Adipocyte (in vitro differentiated cells): ENCODE measurements at regions not wholly inside any gene's neighbourhood (a gene's known extent, or its start where the extent isn't known, plus 50 kb on each side); places are given as distances from the start of the nearest gene placed in this dataset.

ENCODE experiments used
- DNase-seq: peaks from one replicate; pipeline ENCODE4 v3.0.0-alpha.2; 2015; ENCODE audit warnings: low read depth
- H3K27me3 ChIP-seq: replicated peaks from 2 replicates; pipeline ENCODE4 v1.7.0; 2013; ENCODE audit warnings: mild to moderate bottlenecking, low read length, moderate library complexity; ENCODE audit not compliant: control insufficient read depth, insufficient read depth
- H3K36me3 ChIP-seq: 2 replicates; pipeline ENCODE4 v1.7.0; 2013; ENCODE audit warnings: low read length, mild to moderate bottlenecking, moderate library complexity; ENCODE audit not compliant: control insufficient read depth, insufficient read depth, severe bottlenecking
- H3K4me1 ChIP-seq: 2 replicates; pipeline ENCODE4 v1.7.0; 2013; ENCODE audit warnings: mild to moderate bottlenecking, low read length, moderate library complexity; ENCODE audit not compliant: control insufficient read depth, insufficient read depth
- H3K4me3 ChIP-seq: 2 replicates; pipeline ENCODE4 v1.7.0; 2013; ENCODE audit warnings: mild to moderate bottlenecking, low read length, moderate library complexity
- H3K9ac ChIP-seq: 2 replicates; pipeline ENCODE4 v1.7.0; 2013; ENCODE audit warnings: mild to moderate bottlenecking, low read length, moderate library complexity
- H3K9me3 ChIP-seq: 2 replicates; pipeline ENCODE4 v1.7.0; 2013; ENCODE audit warnings: mild to moderate bottlenecking, low read length, moderate library complexity; ENCODE audit not compliant: control insufficient read depth

DNA sequence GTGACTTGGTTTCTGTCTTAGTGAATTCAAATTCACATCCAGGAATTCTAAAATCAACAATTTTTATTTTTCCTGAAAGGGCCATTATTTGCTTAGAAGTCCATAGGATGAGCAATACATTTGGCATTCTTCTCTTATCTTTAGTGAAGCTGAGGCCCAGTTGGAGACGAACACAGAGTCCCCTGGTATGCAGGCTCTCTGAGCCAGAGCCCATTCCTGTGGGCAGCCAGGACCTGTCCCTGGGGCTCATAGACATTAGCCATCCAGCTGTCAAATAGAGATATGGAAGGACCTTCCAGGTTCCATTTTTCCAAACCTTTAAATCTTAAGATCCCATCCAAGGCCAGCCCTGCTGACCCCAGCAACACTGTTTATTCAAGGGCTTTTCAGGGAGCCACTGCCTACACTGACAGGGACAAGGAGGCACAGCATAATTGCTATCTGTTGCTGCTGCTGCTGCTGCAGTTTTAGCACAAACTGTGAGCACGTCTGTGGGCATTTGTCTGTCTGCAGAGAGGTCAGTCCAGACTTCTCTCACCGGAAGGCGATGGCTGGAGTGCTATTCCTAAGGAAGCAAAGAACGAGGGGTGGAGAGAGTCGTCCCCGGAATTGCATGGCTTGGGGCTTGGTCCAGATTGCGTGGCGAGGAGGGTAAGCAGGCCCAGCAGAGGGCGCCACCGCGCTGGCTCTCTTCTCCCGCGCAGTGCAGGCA lies 639.0 kb downstream of the CCDC171 start:
- Histone ChIP-seq H3K27me3 (no peaks in the 10 kb centered on the region), H3K9me3 (peaks cover 10% of the 10 kb centered on the region), H3K4me1 (peaks cover 34% of the 10 kb centered on the region), H3K9ac (peak overlapping the region; percentile 77), H3K36me3 (no peaks in the 10 kb centered on the region), H3K4me3 (peak overlapping the region; percentile 50)
- peak; percentile 91 for DNase-seq

DNA sequence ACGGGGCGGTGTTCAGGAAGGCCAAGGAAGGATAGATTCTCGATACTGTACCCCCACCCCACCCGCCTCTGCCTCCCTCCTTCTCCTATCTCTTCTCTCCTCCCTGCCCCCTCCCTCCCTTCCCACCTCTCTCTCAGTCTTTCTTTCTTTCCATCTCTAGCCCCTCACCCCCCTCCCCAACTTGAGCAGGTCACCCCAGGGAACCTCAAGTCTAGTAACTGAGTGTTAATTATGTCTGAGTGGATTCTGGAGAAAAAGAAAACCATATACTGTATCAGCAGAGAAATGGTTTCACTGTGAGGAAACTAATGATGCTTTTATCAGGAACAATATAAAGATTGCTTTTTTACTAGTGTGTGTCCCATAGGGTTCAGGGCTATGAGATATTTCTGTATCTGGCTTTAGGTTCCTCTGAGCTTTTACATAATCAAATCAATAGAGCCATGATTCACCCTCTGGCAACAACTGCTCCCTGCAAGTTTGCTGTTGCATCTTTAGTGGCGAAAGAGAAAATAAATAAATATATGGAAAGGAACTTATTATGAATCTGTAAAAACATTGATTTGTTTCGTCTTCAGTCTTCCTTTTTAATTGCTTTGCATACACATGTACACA lies 639.7 kb downstream of the CCDC171 start:
- peaks cover 34% of the 10 kb centered on the region for H3K4me1 ChIP-seq
- H3K27me3 ChIP-seq: no peaks in the 10 kb centered on the region
- DNase-seq: peak; percentile 59
- peak overlapping the region; percentile 33 for H3K4me3 ChIP-seq
- peak overlapping the region; percentile 77 for H3K9ac ChIP-seq
- no peaks in the 10 kb centered on the region for H3K36me3 ChIP-seq
- peaks cover 10% of the 10 kb centered on the region for H3K9me3 ChIP-seq

DNA sequence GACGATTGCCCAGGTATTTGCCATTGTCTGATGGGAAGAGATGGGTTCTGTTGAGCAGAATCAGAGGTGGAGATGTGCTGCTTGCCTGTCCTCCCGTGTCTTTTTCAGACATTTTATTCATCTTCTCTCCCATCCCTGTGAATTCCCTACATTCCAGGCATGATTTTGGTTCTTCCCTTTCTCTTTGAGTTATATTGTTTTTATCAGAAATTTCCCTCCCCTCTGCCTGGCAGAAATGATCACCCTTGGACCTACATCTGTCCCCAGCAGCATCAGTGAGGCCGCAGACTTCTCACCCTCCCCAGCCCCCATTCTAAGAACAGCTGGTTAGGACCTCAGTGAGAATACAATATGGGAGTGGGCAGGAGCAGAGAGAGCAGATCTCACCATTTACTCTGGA lies 640.2 kb downstream of the CCDC171 start:
- H3K4me3 ChIP-seq: no peak overlapping the region
- peak overlapping the region; percentile 77 for H3K9ac ChIP-seq
- no peaks in the 10 kb centered on the region for H3K27me3 ChIP-seq
- H3K9me3 ChIP-seq: peaks cover 10% of the 10 kb centered on the region
- H3K36me3 ChIP-seq: no peaks in the 10 kb centered on the region
- peak; percentile 8 for DNase-seq
- H3K4me1 ChIP-seq: peaks cover 34% of the 10 kb centered on the region

DNA sequence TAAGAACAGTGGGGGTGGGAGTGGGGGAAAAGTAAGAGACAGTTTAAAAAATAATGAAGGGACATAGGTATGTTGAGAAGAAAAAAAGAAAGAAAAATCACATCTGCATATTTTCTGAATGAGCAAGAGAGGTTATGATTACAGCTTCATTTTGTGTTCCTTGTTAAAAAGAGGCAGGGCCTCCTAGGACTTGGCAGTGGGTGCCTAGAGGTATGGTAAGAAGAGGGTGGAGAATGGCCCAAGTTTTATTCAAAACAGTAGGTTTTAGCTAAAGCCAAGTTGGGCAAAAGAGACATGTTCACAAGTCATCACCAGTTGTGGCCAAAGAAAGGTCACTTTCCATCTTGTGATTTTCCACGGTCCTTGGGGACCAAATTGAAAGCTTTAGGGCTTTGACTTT lies 643.4 kb downstream of the CCDC171 start:
- H3K27me3 ChIP-seq: no peaks in the 10 kb centered on the region
- H3K4me1 ChIP-seq: peaks cover 31% of the 10 kb centered on the region
- no peaks in the 10 kb centered on the region for H3K36me3 ChIP-seq
- no peaks in the 10 kb centered on the region for H3K9me3 ChIP-seq
- no peak overlapping the region for H3K4me3 ChIP-seq
- H3K9ac ChIP-seq: no peak overlapping the region
- DNase-seq: peak; percentile 16

DNA sequence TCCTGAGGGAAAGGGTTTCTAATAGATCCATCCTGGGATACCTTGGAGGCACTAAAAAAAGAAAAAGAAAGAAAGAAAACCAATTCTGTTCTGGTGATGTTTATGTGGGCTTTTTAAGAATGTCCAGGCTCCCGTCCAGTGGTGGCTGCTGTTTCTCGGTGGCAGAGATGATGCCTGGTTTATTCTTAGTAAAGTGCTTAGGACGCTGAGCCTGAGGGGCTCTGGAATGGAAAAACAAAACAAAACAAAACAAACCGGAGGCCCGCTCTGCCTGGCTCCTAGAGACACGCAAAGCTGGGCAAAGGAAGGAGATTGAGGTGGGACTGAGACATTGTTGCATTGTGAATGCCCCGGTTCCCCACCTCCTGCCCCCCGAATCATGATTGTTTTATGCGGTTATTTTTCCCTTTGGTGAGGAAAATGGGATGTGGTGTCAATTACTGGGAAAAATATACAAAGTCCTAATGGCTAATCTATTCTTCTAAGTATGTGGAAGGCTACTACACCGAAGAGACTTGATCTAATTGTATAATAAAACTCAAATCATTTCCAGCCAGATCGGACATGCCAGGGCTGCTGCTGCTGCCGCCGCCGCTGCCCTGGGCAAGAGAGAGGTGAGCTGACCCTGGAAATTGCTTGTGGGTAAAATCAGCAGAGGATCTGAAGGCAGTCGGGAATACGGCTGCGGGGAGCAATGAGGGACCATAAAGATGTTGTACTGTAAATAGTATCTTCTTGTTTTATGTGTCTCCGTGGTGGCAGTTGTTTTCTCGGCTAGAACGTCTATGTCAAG lies 644.9 kb downstream of the CCDC171 start:
- Histone ChIP-seq H3K9ac (no peak overlapping the region), H3K36me3 (no peaks in the 10 kb centered on the region), H3K9me3 (no peaks in the 10 kb centered on the region), H3K4me3 (no peak overlapping the region), H3K4me1 (peaks cover 27% of the 10 kb centered on the region), H3K27me3 (no peaks in the 10 kb centered on the region)
- DNase-seq: peak; percentile 81

DNA sequence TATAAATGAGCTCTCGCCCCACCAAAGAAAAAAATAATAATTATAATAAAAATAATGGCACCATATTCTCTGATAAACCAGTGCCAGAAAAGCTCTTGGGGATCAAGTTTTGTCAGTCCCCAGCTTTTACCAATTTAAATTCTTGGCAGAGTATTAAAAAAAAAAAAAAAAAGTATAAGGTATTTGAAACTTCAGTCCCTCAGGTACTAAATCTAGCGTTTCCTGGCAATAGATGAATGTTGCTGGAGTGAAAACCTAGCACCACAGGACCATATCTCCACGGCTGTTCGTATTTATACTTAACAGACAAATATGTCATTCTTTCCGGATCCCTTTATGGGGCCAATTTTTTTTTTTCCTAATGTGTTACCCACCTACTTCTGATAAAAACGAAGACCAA lies 646.2 kb downstream of the CCDC171 start:
- Histone ChIP-seq H3K9me3 (no peaks in the 10 kb centered on the region), H3K4me1 (peaks cover 34% of the 10 kb centered on the region), H3K27me3 (no peaks in the 10 kb centered on the region), H3K36me3 (no peaks in the 10 kb centered on the region), H3K9ac (no peak overlapping the region), H3K4me3 (no peak overlapping the region)
- no peak for DNase-seq

DNA sequence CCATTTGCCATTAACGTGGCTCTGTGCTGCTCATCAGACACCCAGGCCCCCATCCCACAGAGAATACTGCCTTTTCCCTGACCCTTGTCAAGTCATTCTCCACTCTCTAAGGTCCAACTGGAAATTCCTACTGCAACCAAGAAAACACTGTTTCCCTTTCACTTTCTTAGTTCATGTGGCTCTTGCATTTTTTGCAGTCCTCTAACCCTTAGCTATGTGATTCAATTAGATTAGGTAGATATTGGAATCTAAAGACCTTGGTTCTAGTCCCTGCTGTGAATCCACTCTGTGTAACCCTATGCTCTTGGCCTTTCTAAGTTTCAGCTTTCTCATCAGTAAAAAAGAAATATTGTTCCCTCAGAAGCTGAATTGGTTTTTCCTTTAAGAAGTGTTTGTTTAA lies 649.4 kb downstream of the CCDC171 start:
- H3K4me1 ChIP-seq: peaks cover 33% of the 10 kb centered on the region
- no peaks in the 10 kb centered on the region for H3K27me3 ChIP-seq
- H3K9ac ChIP-seq: no peak overlapping the region
- H3K9me3 ChIP-seq: no peaks in the 10 kb centered on the region
- DNase-seq: peak; percentile 45
- H3K36me3 ChIP-seq: no peaks in the 10 kb centered on the region
- no peak overlapping the region for H3K4me3 ChIP-seq

DNA sequence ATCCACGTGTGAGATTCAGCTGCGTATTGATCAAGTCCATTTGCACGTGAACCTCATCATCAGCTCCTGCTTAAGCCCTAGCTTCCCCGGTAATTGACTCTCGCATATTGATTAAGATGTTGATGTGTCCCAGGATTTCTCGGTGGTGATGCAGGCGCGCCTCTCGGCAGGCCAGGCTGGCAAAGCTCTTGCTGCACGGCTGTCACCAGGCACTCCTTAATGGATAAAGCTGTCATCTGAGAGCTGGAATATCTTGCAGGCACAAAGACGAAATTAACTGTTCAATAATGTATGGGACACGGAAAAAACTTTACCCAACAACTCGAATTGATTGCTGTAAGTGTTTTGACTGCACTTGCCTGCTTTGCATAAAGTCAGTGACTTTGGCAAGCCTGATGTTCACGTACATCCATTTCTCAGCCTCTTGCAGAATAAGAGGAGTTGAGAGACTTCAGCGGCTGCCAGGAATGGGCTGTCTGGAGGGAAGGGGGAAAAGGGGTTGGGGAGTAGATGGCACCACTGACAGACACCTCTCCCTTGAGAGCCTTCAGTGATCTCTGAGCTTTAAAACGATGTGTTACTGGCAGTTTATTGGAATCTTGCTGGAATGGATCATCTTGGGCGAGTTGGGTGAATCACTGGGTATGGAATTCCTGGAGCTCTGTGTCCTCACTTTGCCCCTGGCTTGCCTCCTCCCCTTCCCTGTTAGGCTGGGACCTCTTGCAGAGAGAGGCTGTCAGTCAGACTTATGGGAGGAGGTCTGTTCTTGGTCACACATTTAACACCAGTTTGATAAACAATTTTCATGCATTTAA lies 650.3 kb downstream of the CCDC171 start:
- Histone ChIP-seq H3K9me3 (no peaks in the 10 kb centered on the region), H3K27me3 (no peaks in the 10 kb centered on the region), H3K4me3 (no peak overlapping the region), H3K9ac (no peak overlapping the region), H3K4me1 (peaks cover 33% of the 10 kb centered on the region), H3K36me3 (no peaks in the 10 kb centered on the region)
- peak; percentile 91 for DNase-seq

DNA sequence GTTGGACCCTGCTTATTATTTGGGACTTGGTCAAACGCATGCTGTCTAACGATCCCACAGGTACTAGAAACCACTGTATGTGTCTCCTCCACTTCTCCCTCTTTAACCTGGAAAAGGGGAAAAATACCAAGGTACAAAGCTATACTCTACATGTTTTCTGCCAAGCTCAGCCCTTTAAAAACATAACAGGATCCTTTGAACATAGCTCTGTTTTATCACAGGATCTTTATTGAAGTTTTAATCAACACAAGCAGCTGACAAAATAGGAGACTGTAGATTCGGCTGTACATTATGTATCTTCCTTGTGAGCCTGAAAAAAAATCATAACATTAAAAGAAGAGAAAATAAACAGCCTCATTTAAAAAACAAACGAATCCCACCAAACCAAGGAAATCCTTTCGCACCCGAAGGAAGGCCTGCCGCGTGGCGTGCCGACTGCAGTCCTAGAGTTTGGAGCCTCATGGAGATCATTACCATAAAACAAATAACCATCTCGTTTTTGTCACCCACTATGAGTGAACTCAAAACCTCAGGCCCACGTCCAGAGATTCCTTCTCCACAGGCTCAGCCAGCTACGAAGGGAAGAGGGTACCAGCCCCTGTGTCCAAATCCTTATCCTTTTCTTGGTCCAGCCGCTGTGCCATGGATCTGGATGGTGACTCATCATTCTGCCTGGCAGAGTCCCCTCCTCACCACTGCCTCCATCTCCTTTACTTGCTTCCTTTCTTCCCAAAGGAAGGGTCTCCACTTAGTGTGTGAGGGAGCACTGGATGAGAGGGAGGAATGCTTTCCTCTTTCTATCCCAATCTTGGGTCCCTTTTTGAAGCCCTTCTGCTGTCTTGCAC lies 651.1 kb downstream of the CCDC171 start:
- Histone ChIP-seq H3K4me3 (no peak overlapping the region), H3K4me1 (peaks cover 33% of the 10 kb centered on the region), H3K9me3 (no peaks in the 10 kb centered on the region), H3K9ac (peak overlapping the region; percentile 18), H3K36me3 (no peaks in the 10 kb centered on the region), H3K27me3 (no peaks in the 10 kb centered on the region)
- peak; percentile 17 for DNase-seq

DNA sequence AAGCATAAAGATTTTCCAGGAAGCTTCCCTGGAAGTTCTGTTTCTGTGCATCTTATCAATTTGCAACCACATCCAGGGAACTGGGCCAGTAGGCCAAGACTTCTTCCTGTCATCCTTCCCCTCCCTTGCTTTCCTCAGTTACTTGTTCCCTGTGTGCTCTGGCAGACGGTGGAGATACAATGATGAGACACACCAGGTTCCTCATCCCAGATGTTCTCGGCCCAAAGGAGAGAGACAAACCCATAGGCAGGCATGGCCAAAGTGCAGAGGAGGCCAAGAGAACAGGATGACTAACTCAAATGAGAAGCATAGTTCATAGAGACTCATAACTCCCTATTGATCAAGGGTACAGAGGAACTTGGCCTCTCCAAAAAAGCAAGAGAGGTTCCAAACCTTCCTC lies 652.6 kb downstream of the CCDC171 start:
- Histone ChIP-seq H3K4me3 (no peak overlapping the region), H3K9ac (no peak overlapping the region), H3K9me3 (no peaks in the 10 kb centered on the region), H3K4me1 (peaks cover 33% of the 10 kb centered on the region), H3K36me3 (no peaks in the 10 kb centered on the region), H3K27me3 (no peaks in the 10 kb centered on the region)
- no peak for DNase-seq
